K562 (cell line): ENCODE measurements at regions not wholly inside any gene's neighbourhood (a gene's known extent, or its start where the extent isn't known, plus 50 kb on each side); places are given as distances from the start of the nearest gene placed in this dataset.

ENCODE experiments used
- CEBPB ChIP-seq: fragments of 450-650 bp; IDR thresholded peaks from 2 replicates; pipeline ENCODE4 v1.6.1; 2016; ENCODE audit warnings: missing genetic modification characterization, missing compliant biosample characterization
- HCFC1 ChIP-seq: IDR thresholded peaks from 2 replicates; pipeline ENCODE4 v1.6.1; 2012; ENCODE audit warnings: low read depth, low read length, improper control_type of control experiment
- SMC3 ChIP-seq: conservative IDR thresholded peaks from 2 replicates; pipeline ENCODE4 v1.6.1; 2011; ENCODE audit warnings: low read depth, low read length, improper control_type of control experiment; ENCODE audit not compliant: insufficient read depth
- SP1 ChIP-seq: sonication (generic); formaldehyde crosslinking; IDR thresholded peaks from 2 replicates; pipeline ENCODE4 v1.8.1; 2022; ENCODE audit warnings: mild to moderate bottlenecking, missing genetic modification reagents

DNA sequence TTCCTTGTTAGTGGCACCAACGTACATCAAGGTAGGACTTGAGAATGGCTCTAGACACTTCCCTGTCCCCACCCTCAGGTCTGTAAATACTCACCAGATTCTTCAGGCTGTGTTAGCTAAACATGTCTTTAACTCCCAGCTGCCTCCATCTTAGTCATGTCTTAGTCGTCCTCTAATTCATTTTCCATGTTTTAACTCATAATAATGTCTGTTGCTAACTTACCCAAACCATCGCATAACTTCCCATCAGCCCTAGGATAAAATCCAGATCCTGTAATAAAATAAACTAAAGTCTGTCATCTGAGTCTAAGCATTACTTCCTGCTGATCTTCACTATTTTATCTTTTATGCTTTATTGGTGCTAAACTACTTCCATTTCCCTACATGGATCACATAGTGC lies 600.0 kb upstream of the CELF2 start:
- no peak for TF ChIP-seq SMC3
- no peak for TF ChIP-seq CEBPB
- no peak for TF ChIP-seq SP1 (CRISPR knock-in tag)
- TF ChIP-seq HCFC1, result no peak
